BJ (cell line): ENCODE measurements at regions not wholly inside any gene's neighbourhood (a gene's known extent, or its start where the extent isn't known, plus 50 kb on each side); places are given as distances from the start of the nearest gene placed in this dataset.

ENCODE experiments used
- CTCF ChIA-PET: fragments of 350-600 bp; formaldehyde crosslinking; extraction: SDS; loops from one replicate; lab custom pipeline; 2021; ENCODE audit warnings: antibody characterized with exemption, inconsistent platforms; lab: Yijun Ruan, JAX
- POLR2A ChIA-PET: fragments of 300-600 bp; sonication (Branson Sonifier 250); formaldehyde crosslinking; extraction: SDS; loops from one replicate; lab custom pipeline; 2021; ENCODE audit warnings: antibody characterized with exemption; lab: Charles Lee
- DNase-seq: peaks from one replicate; pipeline ENCODE4 v3.0.0-alpha.2; 2011; ENCODE audit warnings: low read depth
- H3K27me3 ChIP-seq: 2 replicates; pipeline ENCODE4 v1.6.0; 2011; ENCODE audit warnings: low read length; ENCODE audit not compliant: control insufficient read depth, insufficient read depth
- H3K36me3 ChIP-seq: 2 replicates; pipeline ENCODE4 v1.5.1; 2011; ENCODE audit warnings: low read length; ENCODE audit not compliant: control insufficient read depth, insufficient read depth
- H3K4me3 ChIP-seq: 2 replicates; pipeline ENCODE4 v1.5.1; 2011; ENCODE audit warnings: low read depth, mild to moderate bottlenecking, control low read depth, low read length
- CTCF ChIP-seq: IDR thresholded peaks from 2 replicates; pipeline ENCODE4 v1.5.1; 2011; ENCODE audit warnings: low read depth, mild to moderate bottlenecking, control low read depth, inconsistent platforms, low read length, moderate library complexity; ENCODE audit not compliant: insufficient read depth

- ChIA-PET CTCF (no interaction called here), POLR2A (no interaction called here)
- TF ChIP-seq CTCF, result no peak
- H3K4me3 ChIP-seq, result no peak overlapping the region
- H3K27me3 ChIP-seq, result no peaks in the 10 kb centered on the region; the same call in 1 of the 2 replicates
- no peaks in the 10 kb centered on the region for H3K36me3 ChIP-seq
- no peak for DNase-seq
Measured at GRCh38 chr17:51374209-51374608, 113.9 kb downstream of the UTP18 start.

- no peak for DNase-seq
- Histone ChIP-seq H3K4me3 (no peak overlapping the region), H3K27me3 (no peaks in the 10 kb centered on the region; the same call in 1 of the 2 replicates), H3K36me3 (no peaks in the 10 kb centered on the region)
- CTCF ChIA-PET, result no interaction called here
- no peak for TF ChIP-seq CTCF
- POLR2A ChIA-PET, result no interaction called here
Measured at GRCh38 chr17:51375771-51376170, 115.4 kb downstream of the UTP18 start.

GRCh38 chr17:51376739-51377138 lies 116.4 kb downstream of the UTP18 start:
- no peaks in the 10 kb centered on the region for H3K36me3 ChIP-seq
- no peak for DNase-seq
- no peaks in the 10 kb centered on the region; the same call in 1 of the 2 replicates for H3K27me3 ChIP-seq
- CTCF ChIA-PET, result no interaction called here
- no peak overlapping the region for H3K4me3 ChIP-seq
- TF ChIP-seq CTCF, result no peak
- POLR2A ChIA-PET, result no interaction called here

GRCh38 chr17:51381262-51381661 lies 120.9 kb downstream of the UTP18 start:
- TF ChIP-seq CTCF, result no peak
- DNase-seq, result no peak
- POLR2A ChIA-PET, result no interaction called here
- no peaks in the 10 kb centered on the region for H3K27me3 ChIP-seq
- H3K36me3 ChIP-seq, result no peaks in the 10 kb centered on the region
- CTCF ChIA-PET, result no interaction called here
- H3K4me3 ChIP-seq, result no peak overlapping the region

- no peak for TF ChIP-seq CTCF
- H3K4me3 ChIP-seq, result no peak overlapping the region
- no peaks in the 10 kb centered on the region for H3K27me3 ChIP-seq
- no peaks in the 10 kb centered on the region for H3K36me3 ChIP-seq
- DNase-seq, result no peak
- ChIA-PET POLR2A (no interaction called here), CTCF (no interaction called here)
Measured at GRCh38 chr17:51385208-51385607, 124.9 kb downstream of the UTP18 start.
